GM23338 (cell line): ENCODE measurements at regions not wholly inside any gene's neighbourhood (a gene's known extent, or its start where the extent isn't known, plus 50 kb on each side); places are given as distances from the start of the nearest gene placed in this dataset.

Experiments
- ATAC-seq: fragments of 200-7000 bp; cut with Tn5 transposase; 3 replicates; pipeline ENCODE4 v1.9.1; 2020
- DNase-seq: peaks from one replicate; pipeline ENCODE4 v3.0.0-alpha.2; 2015; ENCODE audit warnings: low spot score
- H2AFZ ChIP-seq: fragments of 200-600 bp; sonication (generic); 2 replicates; pipeline ENCODE4 v1.8.0; 2016; ENCODE audit warnings: antibody characterized with exemption, mild to moderate bottlenecking, moderate library complexity
- H3F3A ChIP-seq: fragments of 200-600 bp; sonication (generic); replicated peaks from 2 replicates; pipeline ENCODE4 v1.8.0; 2017; ENCODE audit warnings: antibody characterized with exemption, mixed run types, low read depth
- H3K27ac ChIP-seq: fragments of 200-600 bp; sonication (generic); 2 replicates; pipeline ENCODE4 v1.6.1; 2016; ENCODE audit warnings: low read depth
- H3K27me3 ChIP-seq: fragments of 200-600 bp; sonication (generic); 2 replicates; pipeline ENCODE4 v1.8.0; 2016; ENCODE audit warnings: mild to moderate bottlenecking, mixed run types, moderate library complexity; ENCODE audit not compliant: insufficient read depth
- H3K36me3 ChIP-seq: fragments of 200-600 bp; sonication (generic); 2 replicates; pipeline ENCODE4 v1.8.0; 2016; ENCODE audit warnings: mild to moderate bottlenecking; ENCODE audit not compliant: insufficient read depth
- H3K4me1 ChIP-seq: fragments of 200-600 bp; sonication (generic); 2 replicates; pipeline ENCODE4 v1.8.0; 2016; ENCODE audit warnings: mild to moderate bottlenecking, moderate library complexity; ENCODE audit not compliant: insufficient read depth
- H3K4me2 ChIP-seq: fragments of 200-600 bp; sonication (generic); 2 replicates; pipeline ENCODE4 v1.7.1; 2017; ENCODE audit warnings: mixed run types
- H3K4me3 ChIP-seq: fragments of 200-600 bp; sonication (generic); 2 replicates; pipeline ENCODE4 v1.6.1; 2016; ENCODE audit warnings: mixed run types
- H3K79me2 ChIP-seq: fragments of 200-600 bp; sonication (generic); replicated peaks from 2 replicates; pipeline ENCODE4 v1.8.0; 2017; ENCODE audit warnings: mild to moderate bottlenecking; ENCODE audit not compliant: insufficient read depth
- H3K9me2 ChIP-seq: fragments of 200-600 bp; sonication (generic); 2 replicates; pipeline ENCODE4 v1.8.0; 2017; ENCODE audit not compliant: insufficient read depth
- H4K20me1 ChIP-seq: fragments of 200-600 bp; sonication (generic); replicated peaks from 2 replicates; pipeline ENCODE4 v1.8.0; 2017; ENCODE audit warnings: mild to moderate bottlenecking; ENCODE audit not compliant: insufficient read depth
- H3K27ac Mint-ChIP-seq: 2 replicates; pipeline ENCODE4 v1.8.0; 2020; ENCODE audit warnings: inconsistent platforms, mild to moderate bottlenecking, moderate library complexity, mixed read lengths
- H3K27me3 Mint-ChIP-seq: 3 replicates; pipeline ENCODE4 v1.8.0; 2022; ENCODE audit warnings: low read depth, mild to moderate bottlenecking, moderate library complexity, mixed read lengths, inconsistent platforms; ENCODE audit not compliant: insufficient read depth, poor library complexity
- H3K36me3 Mint-ChIP-seq: 3 replicates; pipeline ENCODE4 v1.8.0; 2021; ENCODE audit warnings: low read depth, mild to moderate bottlenecking, inconsistent platforms, moderate library complexity, mixed read lengths
- H3K4me1 Mint-ChIP-seq: 3 replicates; pipeline ENCODE4 v1.8.0; 2020; ENCODE audit warnings: mild to moderate bottlenecking, inconsistent platforms, mixed read lengths
- H3K4me3 Mint-ChIP-seq: 3 replicates; pipeline ENCODE4 v1.8.0; 2021; ENCODE audit warnings: moderate library complexity, mild to moderate bottlenecking, inconsistent platforms, mixed read lengths
- H3K9me3 Mint-ChIP-seq: 3 replicates; pipeline ENCODE4 v1.8.0; 2020; ENCODE audit warnings: moderate library complexity, mild to moderate bottlenecking, inconsistent platforms, mixed read lengths
- CREB1 ChIP-seq: fragments of 250-450 bp; sonication (Bioruptor Pico); IDR thresholded peaks from 2 replicates; pipeline ENCODE4 v1.5.0; 2020; ENCODE audit warnings: low read depth, mild to moderate bottlenecking, moderate library complexity
- CTCF ChIP-seq, 2 experiments: fragments of 200-600 bp in 1 of 2; sonication (generic) in 1 of 2; conservative IDR thresholded peaks; 2 replicates each; pipeline versions ENCODE4 v1.5.1 to v1.6.1; 2016 to 2017; ENCODE audit warnings: antibody characterized with exemption in 2 of 2, low read depth in 2 of 2, mild to moderate bottlenecking in 2 of 2, moderate library complexity in 1 of 2
- EZH2 ChIP-seq: fragments of 200-600 bp; sonication (generic); IDR thresholded peaks from one replicate; pipeline ENCODE4 v1.8.0; 2017; ENCODE audit warnings: antibody characterized with exemption, mild to moderate bottlenecking, low read depth; ENCODE audit not compliant: unreplicated experiment
- EZH2phosphoT487 ChIP-seq: fragments of 200-600 bp; sonication (generic); IDR thresholded peaks from one replicate; pipeline ENCODE4 v1.8.1; 2018; ENCODE audit warnings: antibody characterized with exemption; ENCODE audit not compliant: unreplicated experiment
- JUNB ChIP-seq: IDR thresholded peaks from one replicate; pipeline ENCODE4 v1.6.1; 2016; ENCODE audit warnings: antibody characterized with exemption; ENCODE audit not compliant: unreplicated experiment
- NANOG ChIP-seq: IDR thresholded peaks from 2 replicates; pipeline ENCODE4 v1.6.1; 2016; ENCODE audit warnings: antibody characterized with exemption, borderline replicate concordance
- POLR2AphosphoS5 ChIP-seq: IDR thresholded peaks from 2 replicates; pipeline ENCODE4 v1.6.1; 2016; ENCODE audit warnings: antibody characterized with exemption, low read depth
- STAT1 ChIP-seq: IDR thresholded peaks from one replicate; pipeline ENCODE4 v1.6.1; 2016; ENCODE audit warnings: antibody characterized with exemption; ENCODE audit not compliant: unreplicated experiment
- ZNF114 ChIP-seq: fragments of 250-450 bp; sonication (Bioruptor Pico); IDR thresholded peaks from 2 replicates; pipeline ENCODE4 v1.5.0; 2020; ENCODE audit warnings: mild to moderate bottlenecking, moderate library complexity
- ZNF331 ChIP-seq: fragments of 250-450 bp; sonication (Bioruptor Pico); IDR thresholded peaks from 2 replicates; pipeline ENCODE4 v1.5.0; 2020; ENCODE audit warnings: low read depth, mild to moderate bottlenecking, moderate library complexity
- TF ChIP-seq, protein P1 (sequence below): IDR thresholded peaks from one replicate; pipeline ENCODE4 v1.6.1; 2018; ENCODE audit warnings: antibody characterized with exemption; ENCODE audit not compliant: unreplicated experiment
- TF ChIP-seq, protein P2 (sequence below): IDR thresholded peaks from 2 replicates; pipeline ENCODE4 v1.6.1; 2016; ENCODE audit warnings: antibody characterized with exemption
- TF ChIP-seq, protein P3 (sequence below): fragments of 250-450 bp; sonication (Bioruptor Pico); IDR thresholded peaks from 2 replicates; pipeline ENCODE4 v1.5.0; 2020; ENCODE audit warnings: mild to moderate bottlenecking, moderate library complexity

GRCh38 chr12:119262388-119262787, 72.1 kb upstream of the CCDC60 start:
- Histone ChIP-seq H3K79me2 (no peaks in the 10 kb centered on the region), H3K4me2 (no peak overlapping the region), H3K4me3 (no peak overlapping the region), H3F3A (no peaks in the 10 kb centered on the region), H4K20me1 (no peaks in the 10 kb centered on the region), H2AFZ (no peak overlapping the region), H3K9me2 (0 out of 2 replicates have a peak, but pooled peaks cover 6% of the 10 kb centered on the region), H3K36me3 (no peaks in the 10 kb centered on the region), H3K27me3 (no peaks in the 10 kb centered on the region), H3K27ac (no peak overlapping the region), H3K4me1 (no peaks in the 10 kb centered on the region; the same call in 1 of the 2 replicates)
- no peak for ATAC-seq
- H3K27me3 Mint-ChIP-seq, result peaks cover 3% of the 10 kb centered on the region
- peaks cover 26% of the 10 kb centered on the region for H3K9me3 Mint-ChIP-seq
- H3K4me1 Mint-ChIP-seq, result peaks cover 9% of the 10 kb centered on the region
- DNase-seq, result no peak
- peaks cover 8% of the 10 kb centered on the region for H3K36me3 Mint-ChIP-seq
- H3K27ac Mint-ChIP-seq, result no peak overlapping the region
- no peak for TF ChIP-seq EZH2phosphoT487
- TF ChIP-seq NANOG, result no peak
- TF ChIP-seq STAT1, result no peak
- no peak for TF ChIP-seq POLR2AphosphoS5
- TF ChIP-seq, protein P1, sequence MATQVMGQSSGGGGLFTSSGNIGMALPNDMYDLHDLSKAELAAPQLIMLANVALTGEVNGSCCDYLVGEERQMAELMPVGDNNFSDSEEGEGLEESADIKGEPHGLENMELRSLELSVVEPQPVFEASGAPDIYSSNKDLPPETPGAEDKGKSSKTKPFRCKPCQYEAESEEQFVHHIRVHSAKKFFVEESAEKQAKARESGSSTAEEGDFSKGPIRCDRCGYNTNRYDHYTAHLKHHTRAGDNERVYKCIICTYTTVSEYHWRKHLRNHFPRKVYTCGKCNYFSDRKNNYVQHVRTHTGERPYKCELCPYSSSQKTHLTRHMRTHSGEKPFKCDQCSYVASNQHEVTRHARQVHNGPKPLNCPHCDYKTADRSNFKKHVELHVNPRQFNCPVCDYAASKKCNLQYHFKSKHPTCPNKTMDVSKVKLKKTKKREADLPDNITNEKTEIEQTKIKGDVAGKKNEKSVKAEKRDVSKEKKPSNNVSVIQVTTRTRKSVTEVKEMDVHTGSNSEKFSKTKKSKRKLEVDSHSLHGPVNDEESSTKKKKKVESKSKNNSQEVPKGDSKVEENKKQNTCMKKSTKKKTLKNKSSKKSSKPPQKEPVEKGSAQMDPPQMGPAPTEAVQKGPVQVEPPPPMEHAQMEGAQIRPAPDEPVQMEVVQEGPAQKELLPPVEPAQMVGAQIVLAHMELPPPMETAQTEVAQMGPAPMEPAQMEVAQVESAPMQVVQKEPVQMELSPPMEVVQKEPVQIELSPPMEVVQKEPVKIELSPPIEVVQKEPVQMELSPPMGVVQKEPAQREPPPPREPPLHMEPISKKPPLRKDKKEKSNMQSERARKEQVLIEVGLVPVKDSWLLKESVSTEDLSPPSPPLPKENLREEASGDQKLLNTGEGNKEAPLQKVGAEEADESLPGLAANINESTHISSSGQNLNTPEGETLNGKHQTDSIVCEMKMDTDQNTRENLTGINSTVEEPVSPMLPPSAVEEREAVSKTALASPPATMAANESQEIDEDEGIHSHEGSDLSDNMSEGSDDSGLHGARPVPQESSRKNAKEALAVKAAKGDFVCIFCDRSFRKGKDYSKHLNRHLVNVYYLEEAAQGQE, result no peak
- TF ChIP-seq JUNB, result no peak
- no peak for TF ChIP-seq CREB1 (CRISPR knock-in tag)
- no peak for TF ChIP-seq ZNF114
- TF ChIP-seq, protein P2, sequence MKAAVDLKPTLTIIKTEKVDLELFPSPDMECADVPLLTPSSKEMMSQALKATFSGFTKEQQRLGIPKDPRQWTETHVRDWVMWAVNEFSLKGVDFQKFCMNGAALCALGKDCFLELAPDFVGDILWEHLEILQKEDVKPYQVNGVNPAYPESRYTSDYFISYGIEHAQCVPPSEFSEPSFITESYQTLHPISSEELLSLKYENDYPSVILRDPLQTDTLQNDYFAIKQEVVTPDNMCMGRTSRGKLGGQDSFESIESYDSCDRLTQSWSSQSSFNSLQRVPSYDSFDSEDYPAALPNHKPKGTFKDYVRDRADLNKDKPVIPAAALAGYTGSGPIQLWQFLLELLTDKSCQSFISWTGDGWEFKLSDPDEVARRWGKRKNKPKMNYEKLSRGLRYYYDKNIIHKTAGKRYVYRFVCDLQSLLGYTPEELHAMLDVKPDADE, result no peak
- TF ChIP-seq ZNF331 (CRISPR knock-in tag), result no peak
- TF ChIP-seq CTCF (conservative IDR thresholded peaks at IDR 0.05; ENCODE audit: low read depth in 2 of 2), result no peak
- TF ChIP-seq, protein P3, sequence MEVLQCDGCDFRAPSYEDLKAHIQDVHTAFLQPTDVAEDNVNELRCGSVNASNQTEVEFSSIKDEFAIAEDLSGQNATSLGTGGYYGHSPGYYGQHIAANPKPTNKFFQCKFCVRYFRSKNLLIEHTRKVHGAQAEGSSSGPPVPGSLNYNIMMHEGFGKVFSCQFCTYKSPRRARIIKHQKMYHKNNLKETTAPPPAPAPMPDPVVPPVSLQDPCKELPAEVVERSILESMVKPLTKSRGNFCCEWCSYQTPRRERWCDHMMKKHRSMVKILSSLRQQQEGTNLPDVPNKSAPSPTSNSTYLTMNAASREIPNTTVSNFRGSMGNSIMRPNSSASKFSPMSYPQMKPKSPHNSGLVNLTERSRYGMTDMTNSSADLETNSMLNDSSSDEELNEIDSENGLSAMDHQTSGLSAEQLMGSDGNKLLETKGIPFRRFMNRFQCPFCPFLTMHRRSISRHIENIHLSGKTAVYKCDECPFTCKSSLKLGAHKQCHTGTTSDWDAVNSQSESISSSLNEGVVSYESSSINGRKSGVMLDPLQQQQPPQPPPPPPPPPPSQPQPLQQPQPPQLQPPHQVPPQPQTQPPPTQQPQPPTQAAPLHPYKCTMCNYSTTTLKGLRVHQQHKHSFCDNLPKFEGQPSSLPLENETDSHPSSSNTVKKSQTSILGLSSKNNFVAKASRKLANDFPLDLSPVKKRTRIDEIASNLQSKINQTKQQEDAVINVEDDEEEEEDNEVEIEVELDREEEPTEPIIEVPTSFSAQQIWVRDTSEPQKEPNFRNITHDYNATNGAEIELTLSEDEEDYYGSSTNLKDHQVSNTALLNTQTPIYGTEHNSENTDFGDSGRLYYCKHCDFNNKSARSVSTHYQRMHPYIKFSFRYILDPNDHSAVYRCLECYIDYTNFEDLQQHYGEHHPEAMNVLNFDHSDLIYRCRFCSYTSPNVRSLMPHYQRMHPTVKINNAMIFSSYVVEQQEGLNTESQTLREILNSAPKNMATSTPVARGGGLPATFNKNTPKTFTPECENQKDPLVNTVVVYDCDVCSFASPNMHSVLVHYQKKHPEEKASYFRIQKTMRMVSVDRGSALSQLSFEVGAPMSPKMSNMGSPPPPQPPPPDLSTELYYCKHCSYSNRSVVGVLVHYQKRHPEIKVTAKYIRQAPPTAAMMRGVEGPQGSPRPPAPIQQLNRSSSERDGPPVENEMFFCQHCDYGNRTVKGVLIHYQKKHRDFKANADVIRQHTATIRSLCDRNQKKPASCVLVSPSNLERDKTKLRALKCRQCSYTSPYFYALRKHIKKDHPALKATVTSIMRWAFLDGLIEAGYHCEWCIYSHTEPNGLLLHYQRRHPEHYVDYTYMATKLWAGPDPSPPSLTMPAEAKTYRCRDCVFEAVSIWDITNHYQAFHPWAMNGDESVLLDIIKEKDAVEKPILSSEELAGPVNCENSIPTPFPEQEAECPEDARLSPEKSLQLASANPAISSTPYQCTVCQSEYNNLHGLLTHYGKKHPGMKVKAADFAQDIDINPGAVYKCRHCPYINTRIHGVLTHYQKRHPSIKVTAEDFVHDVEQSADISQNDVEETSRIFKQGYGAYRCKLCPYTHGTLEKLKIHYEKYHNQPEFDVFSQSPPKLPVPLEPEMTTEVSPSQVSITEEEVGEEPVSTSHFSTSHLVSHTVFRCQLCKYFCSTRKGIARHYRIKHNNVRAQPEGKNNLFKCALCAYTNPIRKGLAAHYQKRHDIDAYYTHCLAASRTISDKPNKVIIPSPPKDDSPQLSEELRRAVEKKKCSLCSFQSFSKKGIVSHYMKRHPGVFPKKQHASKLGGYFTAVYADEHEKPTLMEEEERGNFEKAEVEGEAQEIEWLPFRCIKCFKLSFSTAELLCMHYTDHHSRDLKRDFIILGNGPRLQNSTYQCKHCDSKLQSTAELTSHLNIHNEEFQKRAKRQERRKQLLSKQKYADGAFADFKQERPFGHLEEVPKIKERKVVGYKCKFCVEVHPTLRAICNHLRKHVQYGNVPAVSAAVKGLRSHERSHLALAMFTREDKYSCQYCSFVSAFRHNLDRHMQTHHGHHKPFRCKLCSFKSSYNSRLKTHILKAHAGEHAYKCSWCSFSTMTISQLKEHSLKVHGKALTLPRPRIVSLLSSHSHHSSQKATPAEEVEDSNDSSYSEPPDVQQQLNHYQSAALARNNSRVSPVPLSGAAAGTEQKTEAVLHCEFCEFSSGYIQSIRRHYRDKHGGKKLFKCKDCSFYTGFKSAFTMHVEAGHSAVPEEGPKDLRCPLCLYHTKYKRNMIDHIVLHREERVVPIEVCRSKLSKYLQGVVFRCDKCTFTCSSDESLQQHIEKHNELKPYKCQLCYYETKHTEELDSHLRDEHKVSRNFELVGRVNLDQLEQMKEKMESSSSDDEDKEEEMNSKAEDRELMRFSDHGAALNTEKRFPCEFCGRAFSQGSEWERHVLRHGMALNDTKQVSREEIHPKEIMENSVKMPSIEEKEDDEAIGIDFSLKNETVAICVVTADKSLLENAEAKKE, result no peak
- no peak for TF ChIP-seq EZH2
- no peak overlapping the region for H3K4me3 Mint-ChIP-seq
